NT2/D1 (cell line): ENCODE measurements at regions not wholly inside any gene's neighbourhood (a gene's known extent, or its start where the extent isn't known, plus 50 kb on each side); places are given as distances from the start of the nearest gene placed in this dataset.
"Not testable (repeated sequence)": the region's sequence is repeated elsewhere in the genome, so short reads cannot be mapped to it uniquely, and the experiment has no call there.

Source experiments
- DNase-seq: peaks from one replicate; pipeline ENCODE4 v3.0.0-alpha.2; 2011; ENCODE audit warnings: low read depth, low spot score
- H3K27me3 ChIP-seq: 2 replicates; pipeline ENCODE4 v1.6.0; 2011; ENCODE audit warnings: mild to moderate bottlenecking; ENCODE audit not compliant: insufficient read length, insufficient read depth
- H3K36me3 ChIP-seq: 2 replicates; pipeline ENCODE4 v1.6.1; 2011; ENCODE audit warnings: mild to moderate bottlenecking, low read length, mixed read lengths; ENCODE audit not compliant: insufficient read depth, insufficient read length
- H3K4me1 ChIP-seq: 2 replicates; pipeline ENCODE4 v1.5.1; 2011; ENCODE audit not compliant: insufficient read depth, insufficient read length
- H3K4me3 ChIP-seq: 2 replicates; pipeline ENCODE4 v1.5.1; 2011; ENCODE audit warnings: low read depth; ENCODE audit not compliant: insufficient read length
- H3K9ac ChIP-seq: 2 replicates; pipeline ENCODE4 v1.6.0; 2011; ENCODE audit warnings: low read depth; ENCODE audit not compliant: insufficient read length
- H3K9me3 ChIP-seq: 2 replicates; pipeline ENCODE4 v1.5.1; 2011; ENCODE audit warnings: mild to moderate bottlenecking, low read length; ENCODE audit not compliant: insufficient read depth

GRCh38 chr21:5236846-5237675 lies 5284.3 kb upstream of the TPTE start:
- H3K9me3 ChIP-seq, H3K9ac ChIP-seq, H3K4me1 ChIP-seq, H3K4me3 ChIP-seq, DNase-seq, H3K36me3 ChIP-seq: not testable (repeated sequence)
- peaks cover 16% of the 10 kb centered on the region for H3K27me3 ChIP-seq

GRCh38 chr21:5240521-5240920 lies 5280.9 kb upstream of the TPTE start:
- H3K9ac ChIP-seq, H3K4me3 ChIP-seq, H3K9me3 ChIP-seq, DNase-seq, H3K4me1 ChIP-seq, H3K36me3 ChIP-seq, H3K27me3 ChIP-seq: not testable (repeated sequence)

GRCh38 chr21:5242732-5243131 lies 5278.7 kb upstream of the TPTE start:
- H3K4me3 ChIP-seq, H3K9me3 ChIP-seq, H3K9ac ChIP-seq, H3K27me3 ChIP-seq, DNase-seq, H3K36me3 ChIP-seq, H3K4me1 ChIP-seq: not testable (repeated sequence)

GRCh38 chr21:5243257-5243656 lies 5278.1 kb upstream of the TPTE start:
- not testable (repeated sequence) for H3K9ac ChIP-seq, DNase-seq, H3K9me3 ChIP-seq, H3K27me3 ChIP-seq, H3K4me3 ChIP-seq, H3K4me1 ChIP-seq, H3K36me3 ChIP-seq

- not testable (repeated sequence) for H3K9me3 ChIP-seq, H3K36me3 ChIP-seq, H3K4me1 ChIP-seq, DNase-seq, H3K27me3 ChIP-seq, H3K4me3 ChIP-seq, H3K9ac ChIP-seq
Measured at GRCh38 chr21:5243715-5244375, 5277.5 kb upstream of the TPTE start.

- H3K9ac ChIP-seq, H3K4me3 ChIP-seq, H3K4me1 ChIP-seq, H3K36me3 ChIP-seq, H3K27me3 ChIP-seq, H3K9me3 ChIP-seq, DNase-seq: not testable (repeated sequence)
Measured at GRCh38 chr21:5244376-5244718, 5277.0 kb upstream of the TPTE start.

GRCh38 chr21:5244954-5245353 lies 5276.4 kb upstream of the TPTE start:
- H3K27me3 ChIP-seq, H3K4me1 ChIP-seq, DNase-seq, H3K4me3 ChIP-seq, H3K36me3 ChIP-seq, H3K9me3 ChIP-seq, H3K9ac ChIP-seq: not testable (repeated sequence)

- H3K9ac ChIP-seq = not testable (repeated sequence)
Measured at GRCh38 chr21:5246416-5246815, 5275.0 kb upstream of the TPTE start.

GRCh38 chr21:5247399-5247798 lies 5274.0 kb upstream of the TPTE start:
- not testable (repeated sequence) for H3K36me3 ChIP-seq, H3K27me3 ChIP-seq, DNase-seq, H3K4me1 ChIP-seq, H3K9ac ChIP-seq, H3K4me3 ChIP-seq, H3K9me3 ChIP-seq

More at GRCh38 chr21:5246416-5246815, 5275.0 kb upstream of the TPTE start:
- not testable (repeated sequence) for DNase-seq, H3K4me1 ChIP-seq, H3K36me3 ChIP-seq, H3K9me3 ChIP-seq, H3K27me3 ChIP-seq, H3K4me3 ChIP-seq

- not testable (repeated sequence) for H3K36me3 ChIP-seq, H3K9ac ChIP-seq, DNase-seq, H3K4me1 ChIP-seq, H3K9me3 ChIP-seq, H3K4me3 ChIP-seq, H3K27me3 ChIP-seq
Measured at GRCh38 chr21:5250128-5250527, 5271.3 kb upstream of the TPTE start.

- H3K27me3 ChIP-seq, H3K4me1 ChIP-seq: not testable (repeated sequence)
Measured at GRCh38 chr21:5251162-5251561, 5270.2 kb upstream of the TPTE start.

GRCh38 chr21:5251866-5252265 lies 5269.5 kb upstream of the TPTE start:
- H3K4me1 ChIP-seq, H3K9me3 ChIP-seq, H3K27me3 ChIP-seq, DNase-seq, H3K4me3 ChIP-seq, H3K9ac ChIP-seq, H3K36me3 ChIP-seq: not testable (repeated sequence)

More at GRCh38 chr21:5251162-5251561, 5270.2 kb upstream of the TPTE start:
- not testable (repeated sequence) for H3K9ac ChIP-seq, DNase-seq, H3K36me3 ChIP-seq, H3K4me3 ChIP-seq, H3K9me3 ChIP-seq
